Lower lobe of right lung (tissue), 2 donors: ENCODE measurements at regions not wholly inside any gene's neighbourhood (a gene's known extent, or its start where the extent isn't known, plus 50 kb on each side); places are given as distances from the start of the nearest gene placed in this dataset.
A peak's percentile ranks its signal among the peaks of the same experiment; 100 is the strongest.

ENCODE experiments used
- ATAC-seq, 2 donors: fragments of 200-7000 bp; cut with Tn5 transposase; one replicate each; pipeline ENCODE4 v1.9.1; 2020 to 2022; ENCODE audit warnings: mild to moderate bottlenecking in 2 of 2, moderate library complexity in 2 of 2
- DNase-seq: peaks from one replicate; pipeline ENCODE4 v3.0.0-alpha.2; 2020
- H3K27ac ChIP-seq: fragments of 200-600 bp; one replicate; pipeline ENCODE4 v1.8.0; 2022
- H3K27me3 ChIP-seq: fragments of 200-600 bp; one replicate; pipeline ENCODE4 v1.8.0; 2022; ENCODE audit warnings: low read depth
- H3K36me3 ChIP-seq: fragments of 200-600 bp; one replicate; pipeline ENCODE4 v1.8.0; 2022; ENCODE audit warnings: mild to moderate bottlenecking
- H3K4me1 ChIP-seq: fragments of 200-600 bp; one replicate; pipeline ENCODE4 v1.8.0; 2022
- H3K4me3 ChIP-seq: fragments of 200-600 bp; one replicate; pipeline ENCODE4 v1.8.0; 2022; ENCODE audit warnings: mild to moderate bottlenecking
- H3K9me3 ChIP-seq: fragments of 200-600 bp; one replicate; pipeline ENCODE4 v1.8.0; 2022
- CTCF ChIP-seq: fragments of 200-600 bp; IDR thresholded peaks from one replicate; pipeline ENCODE4 v1.8.0; 2022; ENCODE audit warnings: antibody characterized with exemption, mild to moderate bottlenecking
- intact Hi-C: fragments of 100-400 bp; cut with DNase I; formaldehyde crosslinking; loops from one replicate; pipeline ENCODE4 v1.11.0; 2022
- donor health status: DM: no; HTN: yes; CAD: no; lungs with severe emphysema.

GRCh38 chr1:114229368-114229767 is 75.7 kb upstream of the SYT6 start:
- H3K4me3 ChIP-seq = no peak overlapping the region
- no peaks in the 10 kb centered on the region for H3K27me3 ChIP-seq
- DNase-seq = no peak
- no peak for TF ChIP-seq CTCF
- ATAC-seq = no peak
- H3K27ac ChIP-seq = no peak overlapping the region
- H3K36me3 ChIP-seq = no peaks in the 10 kb centered on the region
- intact Hi-C loops = no loop called here
- H3K4me1 ChIP-seq = no peaks in the 10 kb centered on the region
- H3K9me3 ChIP-seq = no peaks in the 10 kb centered on the region

GRCh38 chr1:114227059-114227458 is 73.4 kb upstream of the SYT6 start:
- intact Hi-C loops = no loop called here

GRCh38 chr1:114224196-114224907 is 70.7 kb upstream of the SYT6 start:
- no peak for DNase-seq

More at GRCh38 chr1:114227059-114227458, 73.4 kb upstream of the SYT6 start:
- Histone ChIP-seq H3K27me3 (no peaks in the 10 kb centered on the region), H3K36me3 (no peaks in the 10 kb centered on the region), H3K27ac (no peak overlapping the region), H3K9me3 (no peaks in the 10 kb centered on the region), H3K4me3 (no peak overlapping the region), H3K4me1 (no peaks in the 10 kb centered on the region)
- ATAC-seq (no peak), DNase-seq (no peak)
- no peak for TF ChIP-seq CTCF

GRCh38 chr1:114222920-114223319 is 69.3 kb upstream of the SYT6 start:
- no peaks in the 10 kb centered on the region for H3K27me3 ChIP-seq
- no peak overlapping the region for H3K27ac ChIP-seq
- H3K36me3 ChIP-seq = no peaks in the 10 kb centered on the region
- no peak for ATAC-seq
- DNase-seq = no peak
- H3K4me3 ChIP-seq = no peak overlapping the region
- intact Hi-C loops = no loop called here
- H3K9me3 ChIP-seq = no peaks in the 10 kb centered on the region
- H3K4me1 ChIP-seq = no peaks in the 10 kb centered on the region
- no peak for TF ChIP-seq CTCF

More at GRCh38 chr1:114224196-114224907, 70.7 kb upstream of the SYT6 start:
- no peak overlapping the region for H3K4me3 ChIP-seq
- intact Hi-C loops = no loop called here
- no peak overlapping the region for H3K27ac ChIP-seq
- no peaks in the 10 kb centered on the region for H3K4me1 ChIP-seq
- no peaks in the 10 kb centered on the region for H3K9me3 ChIP-seq
- TF ChIP-seq CTCF = no peak
- H3K36me3 ChIP-seq = no peaks in the 10 kb centered on the region
- no peaks in the 10 kb centered on the region for H3K27me3 ChIP-seq
- peak; percentile 55 to 59 for ATAC-seq

- no peak for TF ChIP-seq CTCF
Measured at GRCh38 chr1:114219172-114219868, 65.7 kb upstream of the SYT6 start.

More at GRCh38 chr1:114219172-114219868, 65.7 kb upstream of the SYT6 start:
- intact Hi-C loops = no loop called here
- ATAC-seq (no peak), DNase-seq (no peak)
- H3K9me3 ChIP-seq = no peaks in the 10 kb centered on the region
- no peaks in the 10 kb centered on the region for H3K36me3 ChIP-seq
- H3K4me1 ChIP-seq = no peaks in the 10 kb centered on the region
- no peaks in the 10 kb centered on the region for H3K27me3 ChIP-seq
- H3K4me3 ChIP-seq = no peak overlapping the region
- H3K27ac ChIP-seq = no peak overlapping the region
